GM12865 (cell line): ENCODE measurements at regions not wholly inside any gene's neighbourhood (a gene's known extent, or its start where the extent isn't known, plus 50 kb on each side); places are given as distances from the start of the nearest gene placed in this dataset.

ENCODE experiments used
- DNase-seq: peaks from one replicate; pipeline ENCODE4 v3.0.0; 2010; ENCODE audit warnings: low read depth
- H3K4me3 ChIP-seq: 2 replicates; pipeline ENCODE4 v1.5.1; 2011; ENCODE audit warnings: mild to moderate bottlenecking, low read depth, low read length, control low read depth
- CTCF ChIP-seq: IDR thresholded peaks from 2 replicates; pipeline ENCODE4 v1.5.1; 2011; ENCODE audit warnings: low read length, control low read depth, low read depth, inconsistent platforms; ENCODE audit not compliant: insufficient read depth; ENCODE audit errors: missing control alignments

GRCh38 chr2:143822736-143823135 is 693.5 kb downstream of the ARHGAP15 start:
- H3K4me3 ChIP-seq, result no peak overlapping the region
- no peak for TF ChIP-seq CTCF
- no peak for DNase-seq

- no peak for TF ChIP-seq CTCF
- no peak for DNase-seq
- no peak overlapping the region for H3K4me3 ChIP-seq
Measured at GRCh38 chr2:143819764-143820163, 690.5 kb downstream of the ARHGAP15 start.

- H3K4me3 ChIP-seq, result no peak overlapping the region
- DNase-seq, result no peak
- no peak for TF ChIP-seq CTCF
Measured at GRCh38 chr2:143819190-143819735, 690.0 kb downstream of the ARHGAP15 start.
